ENCODE measurements at regions not wholly inside any gene's neighbourhood (a gene's known extent, or its start where the extent isn't known, plus 50 kb on each side); places are given as distances from the start of the nearest gene placed in this dataset.

- H3K4me3 ChIP-seq (ENCODE audit: low read depth, low read length) = no peak overlapping the region
- H3K36me3 ChIP-seq (ENCODE audit: control insufficient read depth, insufficient read depth, low read length) = no peaks in the 10 kb centered on the region
- no peak for TF ChIP-seq CTCF (IDR thresholded peaks at IDR 0.05; ENCODE audit: insufficient read depth, low read depth, low read length)
- no peaks in the 10 kb centered on the region for H3K27me3 ChIP-seq (ENCODE audit: control insufficient read depth, insufficient read depth, low read length)
- DNase-seq (ENCODE audit: low read depth) = no peak
- ChIA-PET POLR2A (no interaction called here), CTCF (no interaction called here)
These were observed 302.2 kb downstream of the BCL11A start for GRCh38 chr2:60251247-60251646.

DNA sequence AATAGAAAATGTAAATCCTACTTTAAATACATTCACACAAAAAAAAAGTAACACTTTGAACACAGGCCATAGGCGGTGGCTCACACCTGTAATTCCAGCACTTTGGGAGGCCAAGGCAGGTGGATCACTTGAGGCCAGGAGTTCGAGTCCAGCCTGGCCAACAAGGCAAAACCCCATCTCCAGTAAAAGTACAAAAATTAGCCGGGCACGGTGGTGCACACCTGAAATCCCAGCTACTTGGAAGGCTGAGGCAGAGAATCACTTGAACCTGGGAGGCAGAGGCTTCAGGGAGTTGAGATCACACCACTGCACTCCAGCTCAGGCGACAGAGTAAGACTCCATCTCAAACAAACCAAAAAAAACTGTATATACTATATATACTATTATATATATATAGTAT is 303.6 kb downstream of the BCL11A start:
- no peak for TF ChIP-seq CTCF (IDR thresholded peaks at IDR 0.05; ENCODE audit: insufficient read depth, low read depth, low read length)

DNA sequence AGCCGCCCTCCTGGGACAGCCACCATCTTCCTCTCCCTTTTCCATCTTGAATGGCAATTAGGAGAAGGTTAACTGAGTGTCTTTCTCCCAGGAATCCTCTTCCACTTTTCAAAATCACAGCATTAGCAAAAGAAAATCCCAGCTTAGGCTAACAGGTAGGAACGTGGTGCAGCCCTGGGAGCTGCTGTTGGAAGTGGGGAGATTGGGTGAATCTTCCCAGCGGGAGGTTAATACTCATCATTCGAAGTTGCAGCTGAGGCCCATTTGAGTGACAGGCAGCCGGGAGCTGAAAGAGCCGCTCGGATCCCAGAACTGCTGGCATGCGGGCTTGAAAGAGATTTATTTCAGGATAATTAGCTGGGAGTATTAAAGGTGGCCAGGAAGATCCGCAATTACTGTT is 306.0 kb downstream of the BCL11A start:
- Histone ChIP-seq H3K4me3 (ENCODE audit: low read depth, low read length) (no peak overlapping the region), H3K36me3 (ENCODE audit: control insufficient read depth, insufficient read depth, low read length) (no peaks in the 10 kb centered on the region), H3K27me3 (ENCODE audit: control insufficient read depth, insufficient read depth, low read length) (no peaks in the 10 kb centered on the region)
- ChIA-PET POLR2A (no interaction called here), CTCF (no interaction called here)
- TF ChIP-seq CTCF (IDR thresholded peaks at IDR 0.05; ENCODE audit: insufficient read depth, low read depth, low read length) = no peak
- DNase-seq (ENCODE audit: low read depth) = no peak

More for the DNA sequence above, 303.6 kb downstream of the BCL11A start:
- Histone ChIP-seq H3K36me3 (ENCODE audit: control insufficient read depth, insufficient read depth, low read length) (no peaks in the 10 kb centered on the region), H3K4me3 (ENCODE audit: low read depth, low read length) (no peak overlapping the region), H3K27me3 (ENCODE audit: control insufficient read depth, insufficient read depth, low read length) (no peaks in the 10 kb centered on the region)
- ChIA-PET CTCF (no interaction called here), POLR2A (no interaction called here)
- no peak for DNase-seq (ENCODE audit: low read depth)

GRCh38 chr2:60246583-60246982 is 306.9 kb downstream of the BCL11A start:
- POLR2A ChIA-PET = no interaction called here
- Histone ChIP-seq H3K27me3 (ENCODE audit: control insufficient read depth, insufficient read depth, low read length) (no peaks in the 10 kb centered on the region), H3K36me3 (ENCODE audit: control insufficient read depth, insufficient read depth, low read length) (no peaks in the 10 kb centered on the region), H3K4me3 (ENCODE audit: low read depth, low read length) (no peak overlapping the region)
- TF ChIP-seq CTCF (IDR thresholded peaks at IDR 0.05; ENCODE audit: insufficient read depth, low read depth, low read length) = no peak
- CTCF ChIA-PET = no interaction called here
- no peak for DNase-seq (ENCODE audit: low read depth)

- POLR2A ChIA-PET = no interaction called here
- TF ChIP-seq CTCF (IDR thresholded peaks at IDR 0.05; ENCODE audit: insufficient read depth, low read depth, low read length) = no peak
- CTCF ChIA-PET = no interaction called here
- no peaks in the 10 kb centered on the region for H3K27me3 ChIP-seq (ENCODE audit: control insufficient read depth, insufficient read depth, low read length)
- H3K4me3 ChIP-seq (ENCODE audit: low read depth, low read length) = no peak overlapping the region
- no peaks in the 10 kb centered on the region for H3K36me3 ChIP-seq (ENCODE audit: control insufficient read depth, insufficient read depth, low read length)
- DNase-seq (ENCODE audit: low read depth) = no peak
These were observed 319.0 kb downstream of the BCL11A start for GRCh38 chr2:60234274-60234986.
